GM12878 (cell line): ENCODE measurements at regions not wholly inside any gene's neighbourhood (a gene's known extent, or its start where the extent isn't known, plus 50 kb on each side); places are given as distances from the start of the nearest gene placed in this dataset.

Source experiments
- POLR2AphosphoS5 ChIP-seq: IDR thresholded peaks from 2 replicates; pipeline ENCODE4 v1.6.1; 2011; ENCODE audit warnings: mild to moderate bottlenecking, low read length, inconsistent platforms
- TF ChIP-seq, protein P1 (sequence below): fragments of 150-350 bp; IDR thresholded peaks from 2 replicates; pipeline ENCODE4 v1.6.1; 2016; ENCODE audit warnings: low read depth, low read length

DNA sequence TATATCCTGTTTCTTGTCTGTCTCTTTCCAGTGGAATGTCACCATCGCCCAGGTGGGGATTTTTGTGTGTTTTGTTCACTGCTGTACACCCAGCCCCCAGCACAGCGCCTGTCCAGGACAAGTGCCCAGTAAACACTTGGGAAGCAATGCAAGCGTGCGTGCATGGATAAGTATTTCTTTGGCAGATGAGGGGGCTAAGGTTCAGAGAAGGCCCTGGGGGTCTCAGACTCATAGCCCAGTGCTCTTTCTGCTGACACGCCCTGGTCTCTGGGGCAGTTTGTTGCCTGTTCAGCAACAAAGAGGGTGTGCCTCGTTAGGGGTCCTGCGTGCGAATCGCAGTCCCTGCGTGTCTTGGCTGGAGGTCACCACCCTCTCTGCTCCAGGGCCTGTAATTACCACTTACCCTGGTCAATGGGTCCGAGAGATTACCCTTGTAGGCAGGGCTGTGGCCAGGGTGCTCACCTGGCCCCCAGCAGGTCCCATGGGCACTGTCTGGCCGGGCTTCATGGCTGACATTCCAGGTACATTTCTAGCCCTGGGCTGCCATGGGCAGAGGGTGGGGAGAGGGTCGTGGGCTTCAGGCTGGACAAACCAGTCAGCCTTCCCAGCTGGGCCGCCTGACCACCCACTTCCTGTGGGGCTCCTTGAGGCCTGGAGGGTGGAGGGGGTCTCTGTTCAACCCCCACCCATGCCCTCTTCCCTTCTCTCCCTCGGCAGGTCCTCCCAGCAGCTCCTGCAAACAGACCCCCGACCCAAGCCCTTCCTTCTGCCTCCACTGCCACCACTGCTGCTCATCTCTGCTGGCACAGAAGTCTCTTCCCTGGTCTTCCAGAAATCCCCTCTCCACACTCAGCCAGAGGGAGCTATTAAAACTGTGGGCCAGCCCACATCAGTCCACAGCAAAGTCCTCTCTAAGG, 87.1 kb downstream of the CEBPB start:
- no peak for TF ChIP-seq POLR2AphosphoS5
- TF ChIP-seq, protein P1, sequence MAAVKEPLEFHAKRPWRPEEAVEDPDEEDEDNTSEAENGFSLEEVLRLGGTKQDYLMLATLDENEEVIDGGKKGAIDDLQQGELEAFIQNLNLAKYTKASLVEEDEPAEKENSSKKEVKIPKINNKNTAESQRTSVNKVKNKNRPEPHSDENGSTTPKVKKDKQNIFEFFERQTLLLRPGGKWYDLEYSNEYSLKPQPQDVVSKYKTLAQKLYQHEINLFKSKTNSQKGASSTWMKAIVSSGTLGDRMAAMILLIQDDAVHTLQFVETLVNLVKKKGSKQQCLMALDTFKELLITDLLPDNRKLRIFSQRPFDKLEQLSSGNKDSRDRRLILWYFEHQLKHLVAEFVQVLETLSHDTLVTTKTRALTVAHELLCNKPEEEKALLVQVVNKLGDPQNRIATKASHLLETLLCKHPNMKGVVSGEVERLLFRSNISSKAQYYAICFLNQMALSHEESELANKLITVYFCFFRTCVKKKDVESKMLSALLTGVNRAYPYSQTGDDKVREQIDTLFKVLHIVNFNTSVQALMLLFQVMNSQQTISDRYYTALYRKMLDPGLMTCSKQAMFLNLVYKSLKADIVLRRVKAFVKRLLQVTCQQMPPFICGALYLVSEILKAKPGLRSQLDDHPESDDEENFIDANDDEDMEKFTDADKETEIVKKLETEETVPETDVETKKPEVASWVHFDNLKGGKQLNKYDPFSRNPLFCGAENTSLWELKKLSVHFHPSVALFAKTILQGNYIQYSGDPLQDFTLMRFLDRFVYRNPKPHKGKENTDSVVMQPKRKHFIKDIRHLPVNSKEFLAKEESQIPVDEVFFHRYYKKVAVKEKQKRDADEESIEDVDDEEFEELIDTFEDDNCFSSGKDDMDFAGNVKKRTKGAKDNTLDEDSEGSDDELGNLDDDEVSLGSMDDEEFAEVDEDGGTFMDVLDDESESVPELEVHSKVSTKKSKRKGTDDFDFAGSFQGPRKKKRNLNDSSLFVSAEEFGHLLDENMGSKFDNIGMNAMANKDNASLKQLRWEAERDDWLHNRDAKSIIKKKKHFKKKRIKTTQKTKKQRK, result no peak
